HG03280 (cell line): ENCODE measurements at regions not wholly inside any gene's neighbourhood (a gene's known extent, or its start where the extent isn't known, plus 50 kb on each side); places are given as distances from the start of the nearest gene placed in this dataset.
"Not testable (repeated sequence)": the region's sequence is repeated elsewhere in the genome, so short reads cannot be mapped to it uniquely, and the experiment has no call there.

Experiments used
- ATAC-seq: cut with Tn5 transposase; IDR thresholded peaks from one replicate; pipeline ENCODE4 v1.9.1; 2021; ENCODE audit warnings: mild to moderate bottlenecking, moderate library complexity; ENCODE audit not compliant: unreplicated experiment

- no peak for ATAC-seq
These were observed 125.1 kb downstream of the MRPL14 start for GRCh38 chr6:44002067-44002592.

DNA sequence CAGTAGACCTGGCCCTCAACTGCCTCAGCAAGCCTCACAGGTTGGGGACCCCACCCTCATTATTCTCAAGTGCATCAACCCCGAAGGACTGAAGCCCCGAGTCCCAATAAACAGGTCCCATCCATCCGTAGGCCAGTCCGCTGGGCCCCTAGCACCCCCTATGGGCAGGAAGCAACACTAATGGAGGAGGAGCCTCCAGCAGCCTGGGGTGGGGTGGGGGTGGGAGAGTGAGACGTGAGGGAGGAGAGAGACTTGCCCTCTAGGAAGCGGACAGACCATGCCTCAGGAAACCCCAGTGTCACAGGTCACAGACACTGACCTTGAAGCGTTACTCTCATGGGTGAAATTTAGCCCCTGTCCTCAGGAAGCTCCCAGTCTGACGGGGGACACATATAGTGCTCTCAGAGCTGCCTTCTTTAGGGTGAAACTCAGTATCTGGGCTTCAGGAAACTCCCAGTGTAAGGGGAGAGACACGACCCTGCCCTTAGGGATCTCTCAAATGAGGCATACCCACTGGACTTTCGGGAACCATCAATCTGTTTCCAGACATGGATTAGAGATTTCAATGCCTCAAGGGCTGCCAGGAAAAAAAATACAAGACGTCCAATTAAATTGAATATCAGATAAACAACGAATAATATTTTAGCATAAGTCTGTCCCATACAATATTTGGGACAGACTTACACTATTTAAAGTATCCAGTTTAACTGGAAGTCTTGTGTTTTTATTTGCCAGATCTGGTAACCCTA is 125.8 kb downstream of the MRPL14 start:
- ATAC-seq: no peak

GRCh38 chr6:44000164-44000842 is 126.9 kb downstream of the MRPL14 start:
- ATAC-seq: no peak

DNA sequence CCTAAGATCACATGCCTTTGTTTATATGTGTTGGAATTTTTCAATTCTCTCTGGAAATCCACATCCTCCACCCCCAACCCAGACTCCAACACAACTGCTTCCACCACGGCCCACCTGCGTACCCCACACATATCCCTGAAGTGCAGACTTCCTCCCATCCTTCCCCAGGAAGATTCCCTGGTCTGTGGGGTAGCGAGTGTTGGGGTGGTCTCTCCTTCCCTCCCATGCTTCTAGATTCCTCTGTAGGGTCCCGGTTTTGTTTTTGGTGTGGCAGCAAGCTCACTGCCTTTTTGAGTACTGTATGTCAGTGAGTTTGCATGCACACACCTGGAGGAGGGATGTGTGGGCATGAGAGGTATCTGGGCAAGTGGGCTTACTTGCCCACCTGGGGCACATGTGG is 127.6 kb downstream of the MRPL14 start:
- no peak for ATAC-seq

DNA sequence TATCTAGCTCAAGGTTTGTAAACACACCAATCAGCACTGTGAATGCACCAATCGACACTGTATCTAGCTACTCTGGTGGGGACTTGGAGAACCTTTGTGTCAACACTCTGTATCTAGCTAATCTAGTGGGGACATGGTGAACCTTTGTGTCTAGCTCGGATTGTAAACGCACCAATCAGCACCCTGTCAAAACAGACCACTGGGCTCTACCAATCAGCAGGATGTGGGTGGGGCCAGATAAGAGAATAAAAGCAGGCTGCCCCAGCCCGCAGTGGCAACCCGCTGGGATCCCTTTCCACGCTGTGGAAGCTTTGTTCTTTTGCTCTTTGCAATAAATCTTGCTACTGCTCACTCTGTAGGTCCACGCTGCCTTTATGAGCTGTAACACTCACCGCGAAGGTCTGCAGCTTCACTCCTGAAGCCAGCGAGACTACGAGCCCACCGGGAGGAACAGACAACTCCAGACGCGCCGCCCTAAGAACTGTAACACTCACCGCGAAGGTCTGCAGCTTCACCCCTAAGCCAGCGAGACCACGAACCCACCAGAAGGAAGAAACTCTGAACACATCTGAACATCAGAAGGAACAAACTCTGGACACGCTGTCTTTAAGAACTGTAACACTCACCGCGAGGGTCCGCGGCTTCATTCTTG is 128.5 kb downstream of the MRPL14 start:
- not testable (repeated sequence) for ATAC-seq

- ATAC-seq: not testable (repeated sequence)
These were observed 129.2 kb downstream of the MRPL14 start for GRCh38 chr6:43997990-43998585.

- ATAC-seq: no peak
These were observed 129.9 kb downstream of the MRPL14 start for GRCh38 chr6:43997345-43997677.

GRCh38 chr6:43996618-43997344 is 130.5 kb downstream of the MRPL14 start:
- ATAC-seq: no peak

DNA sequence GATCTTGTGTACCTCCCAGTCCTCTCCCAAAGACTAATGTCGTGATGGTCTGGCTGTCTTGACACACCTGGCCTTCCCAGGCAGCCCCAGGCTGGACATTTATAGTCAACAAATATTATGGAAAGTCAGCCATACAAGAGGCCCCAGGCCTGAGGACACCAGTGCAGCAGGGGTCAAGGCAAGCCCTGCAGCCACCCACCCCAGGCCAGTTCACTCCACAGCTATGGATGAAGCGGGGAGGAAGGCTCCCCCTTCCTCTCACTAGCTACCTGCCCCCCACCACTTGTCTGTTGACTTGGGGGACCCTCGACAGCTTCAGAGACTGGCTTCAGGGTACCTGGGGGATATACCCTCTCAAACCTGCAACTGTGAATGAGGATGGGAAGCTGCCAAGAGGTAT is 132.1 kb downstream of the MRPL14 start:
- ATAC-seq: no peak

GRCh38 chr6:43993881-43994523 is 133.2 kb downstream of the MRPL14 start:
- ATAC-seq: no peak

- ATAC-seq: no peak
These were observed 134.2 kb downstream of the MRPL14 start for GRCh38 chr6:43992783-43993644.

DNA sequence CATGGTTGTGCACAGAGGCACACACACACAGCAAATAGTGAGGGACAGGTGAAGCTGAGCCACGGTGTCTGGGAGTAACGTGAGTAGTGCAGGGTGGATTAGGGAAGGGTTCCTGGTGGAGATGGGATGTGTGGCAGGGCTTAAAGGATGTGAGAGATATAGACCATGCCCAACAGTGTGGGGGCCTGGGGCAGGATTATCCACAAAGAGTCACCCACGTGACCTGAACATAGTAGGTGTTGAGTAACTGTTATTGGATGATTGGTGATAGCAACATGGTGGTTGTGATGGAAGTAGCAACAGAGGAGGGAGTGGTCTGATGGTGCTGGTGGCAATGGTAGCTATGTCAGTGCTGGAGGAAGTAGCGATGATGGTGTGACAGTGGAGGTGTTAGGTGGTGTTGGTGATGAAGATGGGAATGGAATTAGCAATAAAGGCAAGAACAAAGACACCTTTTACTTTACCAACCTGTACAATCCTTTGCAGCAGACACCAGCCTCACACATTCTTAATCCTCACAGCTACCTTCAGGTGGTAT is 135.1 kb downstream of the MRPL14 start:
- no peak for ATAC-seq

GRCh38 chr6:43990627-43991619 is 136.3 kb downstream of the MRPL14 start:
- ATAC-seq: no peak

GRCh38 chr6:43990275-43990626 is 137.0 kb downstream of the MRPL14 start:
- no peak for ATAC-seq

GRCh38 chr6:43989581-43990146 is 137.6 kb downstream of the MRPL14 start:
- no peak for ATAC-seq

GRCh38 chr6:43988801-43989200 is 138.5 kb downstream of the MRPL14 start:
- ATAC-seq: no peak

GRCh38 chr6:43987838-43988439 is 139.3 kb downstream of the MRPL14 start:
- ATAC-seq: no peak
